HG03060 (cell line): ENCODE measurements at regions not wholly inside any gene's neighbourhood (a gene's known extent, or its start where the extent isn't known, plus 50 kb on each side); places are given as distances from the start of the nearest gene placed in this dataset.

Experiments
- ATAC-seq: cut with Tn5 transposase; IDR thresholded peaks from one replicate; pipeline ENCODE4 v1.9.1; 2021; ENCODE audit warnings: low read depth, moderate number of reproducible peaks; ENCODE audit not compliant: unreplicated experiment

GRCh38 chr11:43574949-43575912, 105.3 kb upstream of the HSD17B12 start:
- ATAC-seq, result no peak

- no peak for ATAC-seq
Measured at GRCh38 chr11:43575913-43576310, 104.6 kb upstream of the HSD17B12 start.

- no peak for ATAC-seq
Measured at GRCh38 chr11:43576320-43576802, 104.2 kb upstream of the HSD17B12 start.

- no peak for ATAC-seq
Measured at GRCh38 chr11:43576803-43577521, 103.6 kb upstream of the HSD17B12 start.

- ATAC-seq, result no peak
Measured at GRCh38 chr11:43577566-43578264, 102.8 kb upstream of the HSD17B12 start.

GRCh38 chr11:43578346-43579170, 102.0 kb upstream of the HSD17B12 start:
- ATAC-seq, result no peak

- ATAC-seq, result no peak
Measured at GRCh38 chr11:43579171-43579918, 101.2 kb upstream of the HSD17B12 start.

GRCh38 chr11:43579919-43580276, 100.6 kb upstream of the HSD17B12 start:
- no peak for ATAC-seq

- no peak for ATAC-seq
Measured at GRCh38 chr11:43580735-43581369, 99.7 kb upstream of the HSD17B12 start.

- no peak for ATAC-seq
Measured at GRCh38 chr11:43581370-43582023, 99.0 kb upstream of the HSD17B12 start.

- ATAC-seq, result no peak
Measured at GRCh38 chr11:43582024-43582862, 98.3 kb upstream of the HSD17B12 start.

GRCh38 chr11:43582863-43583462, 97.6 kb upstream of the HSD17B12 start:
- ATAC-seq, result no peak

- ATAC-seq, result no peak
Measured at GRCh38 chr11:43583548-43583947, 97.0 kb upstream of the HSD17B12 start.

GRCh38 chr11:43585877-43586608, 94.5 kb upstream of the HSD17B12 start:
- ATAC-seq, result no peak

GRCh38 chr11:43589601-43590250, 90.8 kb upstream of the HSD17B12 start:
- ATAC-seq, result no peak

GRCh38 chr11:43601511-43601910, 79.0 kb upstream of the HSD17B12 start:
- ATAC-seq, result no peak
